Panc1 (cell line): ENCODE measurements at regions not wholly inside any gene's neighbourhood (a gene's known extent, or its start where the extent isn't known, plus 50 kb on each side); places are given as distances from the start of the nearest gene placed in this dataset.

Source experiments
- ATAC-seq: fragments of 200-7000 bp; cut with Tn5 transposase; 2 replicates; pipeline ENCODE4 v1.9.1; 2020; ENCODE audit warnings: mild to moderate bottlenecking, moderate library complexity
- BruUV-seq: library from RNA; stranded (reverse); fragments of 400-500 nt; replicated peaks from 2 replicates; lab custom pipeline; 2021; lab: Mats Ljungman, UMichigan
- CTCF ChIA-PET: fragments of 300-600 bp; sonication (Branson Sonifier 250); formaldehyde crosslinking; loops from one replicate; lab custom pipeline; 2022; ENCODE audit warnings: antibody characterized with exemption; lab: Charles Lee
- POLR2A ChIA-PET: fragments of 300-600 bp; sonication (Branson Sonifier 250); formaldehyde crosslinking; loops from one replicate; lab custom pipeline; 2022; ENCODE audit warnings: antibody characterized with exemption; lab: Charles Lee
- DNase-seq: peaks from one replicate; pipeline ENCODE4 v3.0.0-alpha.2; 2010; ENCODE audit warnings: low read depth, low spot score
- H3K27ac ChIP-seq: 2 replicates; pipeline ENCODE4 v1.5.1; 2011; ENCODE audit warnings: mild to moderate bottlenecking, low read length, inconsistent platforms
- H3K27me3 ChIP-seq: fragments of 200-500 bp; sonication (Bioruptor generic); 2 replicates; pipeline ENCODE4 v1.6.0; 2014; ENCODE audit warnings: low read length, inconsistent platforms; ENCODE audit not compliant: control insufficient read depth, insufficient read depth
- H3K36me3 ChIP-seq: fragments of 200-500 bp; sonication (Bioruptor generic); 2 replicates; pipeline ENCODE4 v1.5.1; 2014; ENCODE audit warnings: inconsistent platforms, mild to moderate bottlenecking, low read length, moderate library complexity; ENCODE audit not compliant: control insufficient read depth, insufficient read depth
- H3K4me1 ChIP-seq: 2 replicates; pipeline ENCODE4 v1.5.1; 2011; ENCODE audit warnings: inconsistent platforms, mild to moderate bottlenecking, low read length, moderate library complexity; ENCODE audit not compliant: control insufficient read depth, insufficient read depth
- H3K4me3 ChIP-seq, 2 experiments: 2 replicates each; pipeline ENCODE4 v1.5.1; 2011 to 2012; ENCODE audit warnings: low read depth in 2 of 2, low read length in 2 of 2, mild to moderate bottlenecking in 2 of 2, inconsistent platforms in 1 of 2, moderate library complexity in 1 of 2
- H3K9me3 ChIP-seq: fragments of 200-500 bp; sonication (Bioruptor generic); 2 replicates; pipeline ENCODE4 v1.5.1; 2014; ENCODE audit warnings: low read depth, mild to moderate bottlenecking, inconsistent platforms, low read length, moderate library complexity; ENCODE audit not compliant: control insufficient read depth, insufficient read depth
- CTCF ChIP-seq: fragments of 450-650 bp; IDR thresholded peaks from 2 replicates; pipeline ENCODE4 v1.5.1; 2017; ENCODE audit warnings: mild to moderate bottlenecking
- POLR2AphosphoS5 ChIP-seq: IDR thresholded peaks from 2 replicates; pipeline ENCODE4 v1.6.1; 2012; ENCODE audit warnings: mild to moderate bottlenecking, low read depth, low read length, moderate library complexity
- REST ChIP-seq, 2 experiments: IDR thresholded peaks; 2 replicates each; pipeline ENCODE4 v1.6.1; 2011 to 2012; ENCODE audit warnings: low read depth in 2 of 2, control low read depth in 1 of 2, low read length in 1 of 2, mild to moderate bottlenecking in 1 of 2, moderate library complexity in 1 of 2; ENCODE audit not compliant: insufficient read depth in 1 of 2
- SIN3A ChIP-seq: IDR thresholded peaks from 2 replicates; pipeline ENCODE4 v1.6.1; 2012; ENCODE audit warnings: low read depth, mild to moderate bottlenecking, low read length, moderate library complexity, borderline replicate concordance; ENCODE audit not compliant: insufficient read depth
- TCF7L2 ChIP-seq: IDR thresholded peaks from 2 replicates; pipeline ENCODE4 v1.6.1; 2011; ENCODE audit warnings: mild to moderate bottlenecking, low read depth, low read length, inconsistent platforms
- in situ Hi-C: cut with HindIII; loops from 2 replicates; pipeline ENCODE4 v1.10.0; 2016; ENCODE audit warnings: low sequenced_read_pairs, low pct_unique_long_range_greater_than_20kb
- intact Hi-C: fragments of 100-400 bp; cut with micrococcal nuclease; formaldehyde crosslinking; loops from one replicate; pipeline ENCODE4 v1.10.0; 2022; ENCODE audit not compliant: unreplicated experiment

GRCh38 chr18:75346671-75347070 lies 80.8 kb downstream of the SMIM21 start:
- Histone ChIP-seq H3K27me3 (no peaks in the 10 kb centered on the region), H3K36me3 (no peaks in the 10 kb centered on the region), H3K27ac (no peak overlapping the region), H3K4me3 (no peak overlapping the region), H3K9me3 (no peaks in the 10 kb centered on the region), H3K4me1 (no peaks in the 10 kb centered on the region)
- BruUV-seq = no TSS peak
- POLR2A ChIA-PET = no interaction called here
- DNase-seq = no peak
- intact Hi-C loops = no loop called here
- CTCF ChIA-PET = no interaction called here
- TF ChIP-seq REST (IDR thresholded peaks at IDR 0.05; ENCODE audit: insufficient read depth in 1 of 2, low read depth in 2 of 2, low read length in 1 of 2) (no peak), POLR2AphosphoS5 (no peak), SIN3A (no peak), CTCF (no peak), TCF7L2 (no peak)
- in situ Hi-C loops = no loop called here
- ATAC-seq = no peak

GRCh38 chr18:75344615-75345014 lies 82.9 kb downstream of the SMIM21 start:
- intact Hi-C loops = no loop called here
- no TSS peak for BruUV-seq
- Histone ChIP-seq H3K9me3 (no peaks in the 10 kb centered on the region), H3K4me1 (no peaks in the 10 kb centered on the region), H3K27me3 (peaks cover 2% of the 10 kb centered on the region; the same call in 1 of the 2 replicates), H3K36me3 (no peaks in the 10 kb centered on the region), H3K27ac (no peak overlapping the region), H3K4me3 (no peak overlapping the region)
- no peak for TF ChIP-seq REST (IDR thresholded peaks at IDR 0.05; ENCODE audit: insufficient read depth in 1 of 2, low read depth in 2 of 2, low read length in 1 of 2)
- no peak for TF ChIP-seq SIN3A
- TF ChIP-seq CTCF = no peak
- no peak for TF ChIP-seq TCF7L2
- TF ChIP-seq POLR2AphosphoS5 = no peak
- no peak for ATAC-seq
- ChIA-PET CTCF (no interaction called here), POLR2A (no interaction called here)
- no peak for DNase-seq
- in situ Hi-C loops = no loop called here
